Heart right ventricle (tissue), 16 donors: ENCODE measurements at regions not wholly inside any gene's neighbourhood (a gene's known extent, or its start where the extent isn't known, plus 50 kb on each side); places are given as distances from the start of the nearest gene placed in this dataset.
A peak's percentile ranks its signal among the peaks of the same experiment; 100 is the strongest.

Experiments
- ATAC-seq, 8 donors: fragments of 200-7000 bp; cut with Tn5 transposase; one replicate each; pipeline ENCODE4 v1.9.1; 2020; ENCODE audit warnings: mild to moderate bottlenecking in 8 of 8, moderate library complexity in 8 of 8, moderate number of reproducible peaks in 1 of 8
- DNase-seq, 2 donors: peaks; one replicate each; pipeline ENCODE4 v3.0.0-alpha.2; 2020
- H3K27ac ChIP-seq, 10 donors: fragments of 200-600 bp; sonication (generic) in 2 of 10; one replicate each; pipeline versions ENCODE4 v1.5.0 to v1.8.0; 2020 to 2022; ENCODE audit warnings: mild to moderate bottlenecking in 3 of 10
- H3K27me3 ChIP-seq, 7 donors: fragments of 200-600 bp; one replicate each; pipeline ENCODE4 v1.8.0; 2021 to 2022; ENCODE audit warnings: mild to moderate bottlenecking in 2 of 7
- H3K36me3 ChIP-seq, 9 donors: fragments of 200-600 bp; sonication (generic) in 1 of 9; one replicate each; pipeline versions ENCODE4 v1.5.0 to v1.8.0; 2020 to 2022; ENCODE audit warnings: mild to moderate bottlenecking in 2 of 9
- H3K4me1 ChIP-seq, 9 donors: fragments of 200-600 bp; sonication (generic) in 1 of 9; one replicate each; pipeline versions ENCODE4 v1.5.0 to v1.8.0; 2020 to 2022; ENCODE audit warnings: mild to moderate bottlenecking in 4 of 9
- H3K4me3 ChIP-seq, 10 donors: fragments of 200-600 bp; sonication (generic) in 2 of 10; one replicate each; pipeline versions ENCODE4 v1.5.0 to v1.8.0; 2020 to 2022; ENCODE audit warnings: mild to moderate bottlenecking in 7 of 10, moderate library complexity in 2 of 10
- H3K9me3 ChIP-seq, 11 donors: fragments of 200-600 bp in 10 of 11; sonication (generic) in 2 of 11; one replicate each; pipeline versions ENCODE4 v1.5.0 to v1.8.0; 2013 to 2022; ENCODE audit warnings: mild to moderate bottlenecking in 2 of 11, control low read depth in 1 of 11, moderate library complexity in 1 of 11
- WGBS, 2 donors: extraction: QIAGEN DNeasy Blood & Tissue Kit; methylation state at CpG; one replicate each; pipeline ENCODE4 v1.1.7; 2013; ENCODE audit warnings: inconsistent platforms in 1 of 2; 5-methylcytosine and 5-hydroxymethylcytosine counted together
- intact Hi-C, 10 donors: fragments of 100-400 bp; cut with DNase I; formaldehyde crosslinking; loops; one replicate each; pipeline versions ENCODE4 v1.11.1 to v1.14.2; 2022
- TF ChIP-seq, protein P1 (sequence below), 9 donors: fragments of 200-600 bp; sonication (generic) in 2 of 9; IDR thresholded peaks; one replicate each; pipeline versions ENCODE4 v1.5.0 to v1.8.0; 2021 to 2022; ENCODE audit warnings: antibody characterized with exemption in 9 of 9, mild to moderate bottlenecking in 5 of 9, moderate library complexity in 1 of 9
- donor health status: Arrhythmogenic right ventricular cardiomyopathy.
- donor health status: ischemic (EF 13 %, LVEDD 7.1; RV severe dilation, severe dysfunction).
- donor health status: healthy with polysubstance abuse.
- donor health status: DM: no; HTN: yes; CAD: no.
- donor health status: DM: no; HTN: no; CAD: no.
- donor health status: ischemic (EF 25% LVEDD 6.9; RV normal size, moderate dysfunction).
- donor health status: ischemic (EF 25% LVEDD 5.7; RV mildly dilated, moderate dysfunction).
- donor health status: healthy.
- donor health status: DM: yes; HTN: yes; CAD: no.
- donor health status: Ischemic cardiomyopathy.
- donor health status: ischemic (EF 35%, LVEDD 5.7; RV mildly dilated, moderate dysfunction).
- donor health status: nonischemic (EF 11% LVEDD 7.7; RV severe dilation, severe dysfunction).
- donor health status: DM: yes; HTN: yes; CAD: no.
- donor health status: PGD.
- donor health status: ischemic (EF 29% LVEDD 5.4; RV normal size, mild dysfunction).
- donor health status: nonischemic (EF 23%, LVEDD 6.1; RV moderate dilation, normal function).

DNA sequence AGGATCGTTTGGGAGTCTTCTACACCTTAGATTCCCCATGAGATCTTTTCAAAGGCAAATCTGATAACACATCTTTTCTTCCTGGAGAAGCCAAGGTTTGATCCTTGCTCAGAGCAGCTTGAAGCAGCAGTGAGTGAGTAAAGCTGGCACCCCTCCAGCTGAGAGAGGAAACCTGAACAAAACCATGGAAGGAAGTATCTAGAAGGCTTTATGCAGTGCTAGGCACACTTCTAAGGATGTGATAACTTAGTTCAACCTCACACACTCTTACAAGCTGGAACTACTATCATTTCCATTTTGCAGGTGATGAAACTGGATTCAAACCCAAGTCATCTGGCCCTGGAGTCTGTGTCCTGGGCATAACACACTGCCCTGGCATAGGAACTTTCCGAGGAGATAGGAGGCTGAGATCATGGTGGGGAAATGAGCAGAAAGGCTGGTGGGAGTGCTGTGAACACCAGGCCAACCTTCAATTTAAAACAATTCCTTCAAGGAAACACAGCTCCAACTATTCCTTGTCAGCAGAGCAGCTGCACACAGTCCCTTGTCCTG is 71.2 kb downstream of the CTAGE1 start:
- Histone ChIP-seq H3K27ac (peak overlapping the region; percentile 88 to 97 (median 94)), H3K4me3 (peak overlapping the region in 6 of 10 donors; percentile 57 to 65 (median 61)), H3K36me3 (no peaks in the 10 kb centered on the region), H3K9me3 (no peaks in the 10 kb centered on the region), H3K27me3 (peaks cover 0 to 45% (median 0%) of the 10 kb centered on the region in 7 donors), H3K4me1 (peaks cover 10 to 68% (median 48%) of the 10 kb centered on the region in 9 donors)
- intact Hi-C loops, result loop anchor here in 8 of 10 donors (2.0 to 10.0 kb wide), 11 partner anchors 69 to 352 kb away; partner anchors contain the start of gene GATA6 (in 2 of the 8)
- TF ChIP-seq, protein P1, sequence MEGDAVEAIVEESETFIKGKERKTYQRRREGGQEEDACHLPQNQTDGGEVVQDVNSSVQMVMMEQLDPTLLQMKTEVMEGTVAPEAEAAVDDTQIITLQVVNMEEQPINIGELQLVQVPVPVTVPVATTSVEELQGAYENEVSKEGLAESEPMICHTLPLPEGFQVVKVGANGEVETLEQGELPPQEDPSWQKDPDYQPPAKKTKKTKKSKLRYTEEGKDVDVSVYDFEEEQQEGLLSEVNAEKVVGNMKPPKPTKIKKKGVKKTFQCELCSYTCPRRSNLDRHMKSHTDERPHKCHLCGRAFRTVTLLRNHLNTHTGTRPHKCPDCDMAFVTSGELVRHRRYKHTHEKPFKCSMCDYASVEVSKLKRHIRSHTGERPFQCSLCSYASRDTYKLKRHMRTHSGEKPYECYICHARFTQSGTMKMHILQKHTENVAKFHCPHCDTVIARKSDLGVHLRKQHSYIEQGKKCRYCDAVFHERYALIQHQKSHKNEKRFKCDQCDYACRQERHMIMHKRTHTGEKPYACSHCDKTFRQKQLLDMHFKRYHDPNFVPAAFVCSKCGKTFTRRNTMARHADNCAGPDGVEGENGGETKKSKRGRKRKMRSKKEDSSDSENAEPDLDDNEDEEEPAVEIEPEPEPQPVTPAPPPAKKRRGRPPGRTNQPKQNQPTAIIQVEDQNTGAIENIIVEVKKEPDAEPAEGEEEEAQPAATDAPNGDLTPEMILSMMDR (IDR thresholded peaks at IDR 0.05), result no peak
- 8 to 16% methylated on average over 2 of the region's 2 CpGs for WGBS, 2 donors
- peak; percentile 18 to 75 (median 40) for ATAC-seq
- peak in 1 of 2 donors; percentile 84 for DNase-seq

DNA sequence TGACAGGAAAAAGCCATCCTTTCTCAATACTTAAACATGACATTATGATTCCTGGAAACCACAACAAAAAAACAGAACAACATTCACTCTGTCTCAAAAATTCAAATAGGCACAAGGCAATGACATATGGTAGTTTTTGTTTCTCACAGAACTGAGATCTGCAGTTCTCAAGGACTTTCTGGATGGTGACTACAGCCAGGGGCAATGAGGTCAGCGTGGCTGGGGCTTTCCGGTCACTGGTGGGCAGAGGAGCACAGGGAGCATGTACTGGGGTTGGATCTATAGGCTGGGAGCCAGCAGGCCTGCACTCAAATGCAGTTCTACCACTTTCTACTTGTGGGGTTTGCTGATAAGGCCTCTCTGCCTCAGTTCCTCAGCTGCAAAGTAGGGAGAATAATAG is 72.0 kb downstream of the CTAGE1 start:
- intact Hi-C loops, result loop anchor here in 8 of 10 donors (2.0 to 10.0 kb wide), 11 partner anchors 68 to 351 kb away; partner anchors contain the start of gene GATA6 (in 2 of the 8)
- WGBS, 2 donors, result 25% methylated on average over 2 of the region's 2 CpGs

DNA sequence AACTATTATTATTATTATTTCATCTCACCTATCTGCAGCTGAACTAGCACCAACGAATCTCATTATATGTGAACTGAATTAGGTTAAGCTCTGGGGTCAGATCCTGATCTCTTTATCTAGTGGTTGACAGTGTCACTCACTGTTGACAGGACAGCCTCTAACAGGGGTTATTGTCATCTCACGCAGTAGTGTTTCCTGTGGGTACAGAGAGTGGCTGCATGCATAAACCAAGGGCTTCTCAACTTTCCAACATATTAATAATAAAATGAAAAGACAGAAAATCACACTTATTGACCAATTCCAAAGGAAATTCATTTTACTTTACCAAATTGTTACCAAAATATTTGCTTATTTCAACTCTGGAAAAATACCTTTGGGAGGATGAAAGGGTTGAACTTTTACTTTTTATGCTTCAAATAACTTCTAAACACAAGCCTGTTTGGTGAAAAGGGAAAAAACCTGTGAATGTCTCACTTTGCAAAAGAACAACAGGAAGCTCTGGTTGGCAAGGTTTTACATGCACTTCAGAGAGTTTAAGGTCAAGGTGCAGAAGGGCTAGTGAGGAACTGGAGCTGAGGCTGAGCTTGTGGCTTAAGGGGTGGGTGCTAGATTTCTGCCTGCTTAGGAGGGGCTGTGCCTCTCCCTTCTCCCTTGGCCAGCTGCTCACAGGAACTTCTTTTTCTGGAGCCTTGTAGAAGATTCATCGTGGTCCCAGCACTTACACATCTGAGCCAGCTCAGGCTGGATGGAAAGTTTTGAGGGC is 72.6 kb downstream of the CTAGE1 start:
- H3K27me3 ChIP-seq, result peaks cover 0 to 41% (median 0%) of the 10 kb centered on the region in 7 donors
- no peak overlapping the region for H3K4me3 ChIP-seq
- H3K27ac ChIP-seq, result peak overlapping the region; percentile 88 to 97 (median 94)
- H3K9me3 ChIP-seq, result no peaks in the 10 kb centered on the region
- 35 to 41% methylated on average over 3 of the region's 3 CpGs for WGBS, 2 donors
- H3K4me1 ChIP-seq, result peaks cover 10 to 70% (median 52%) of the 10 kb centered on the region in 9 donors
- no peak for ATAC-seq
- TF ChIP-seq, protein P1 (IDR thresholded peaks at IDR 0.05), result no peak
- H3K36me3 ChIP-seq, result no peaks in the 10 kb centered on the region
- no peak for DNase-seq
- intact Hi-C loops, result loop anchor here in 8 of 10 donors (5.0 to 10.0 kb wide), 10 partner anchors 68 to 350 kb away; partner anchors contain the start of gene GATA6 (in 2 of the 8)

More for the DNA sequence above, 72.0 kb downstream of the CTAGE1 start:
- Histone ChIP-seq H3K27ac (peak overlapping the region; percentile 88 to 97 (median 94)), H3K4me3 (no peak overlapping the region), H3K4me1 (peaks cover 10 to 70% (median 48%) of the 10 kb centered on the region in 9 donors), H3K9me3 (no peaks in the 10 kb centered on the region), H3K27me3 (peaks cover 0 to 45% (median 0%) of the 10 kb centered on the region in 7 donors), H3K36me3 (no peaks in the 10 kb centered on the region)
- DNase-seq (no peak), ATAC-seq (no peak)
- TF ChIP-seq, protein P1 (IDR thresholded peaks at IDR 0.05), result no peak

DNA sequence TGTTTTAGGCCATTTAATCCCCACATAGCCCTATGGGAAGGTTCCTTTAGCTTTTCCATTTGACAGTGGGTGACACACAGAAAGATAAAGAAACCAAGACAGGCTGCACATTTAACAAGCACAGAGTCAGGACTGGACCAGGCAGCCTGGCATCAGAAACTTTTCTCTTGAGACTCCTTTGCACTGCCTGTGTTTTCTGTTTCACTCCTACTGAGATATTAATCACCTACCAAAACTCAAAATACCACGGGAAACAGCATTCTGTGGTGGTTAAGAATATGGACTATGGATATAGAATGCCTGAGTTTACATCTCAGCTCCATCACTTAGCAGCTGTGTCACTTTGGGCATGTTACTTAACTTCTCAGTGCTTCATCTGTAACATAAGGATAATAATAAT is 73.3 kb downstream of the CTAGE1 start:
- 80 to 89% methylated on average over 1 of the region's 1 CpG for WGBS, 2 donors

More for the DNA sequence above, 73.3 kb downstream of the CTAGE1 start:
- ATAC-seq (no peak), DNase-seq (no peak)
- TF ChIP-seq, protein P1 (IDR thresholded peaks at IDR 0.05), result no peak
- no peaks in the 10 kb centered on the region for H3K9me3 ChIP-seq
- H3K27me3 ChIP-seq, result peaks cover 0 to 34% (median 0%) of the 10 kb centered on the region in 7 donors
- H3K4me3 ChIP-seq, result no peak overlapping the region
- intact Hi-C loops, result loop anchor here in 4 of 10 donors (10.0 kb wide), 3 partner anchors 150 to 350 kb away; no protein-coding TSS in a partner anchor
- H3K36me3 ChIP-seq, result no peaks in the 10 kb centered on the region
- peak overlapping the region in 4 of 10 donors; percentile 21 to 95 (median 92) for H3K27ac ChIP-seq
- peaks cover 10 to 66% (median 55%) of the 10 kb centered on the region in 9 donors for H3K4me1 ChIP-seq
